COLO668 (cell line): ENCODE measurements at regions not wholly inside any gene's neighbourhood (a gene's known extent, or its start where the extent isn't known, plus 50 kb on each side); places are given as distances from the start of the nearest gene placed in this dataset.

Experiments
- DNase-seq: peaks from one replicate; lab custom pipeline; 2025; ENCODE audit not compliant: unreplicated experiment; lab: John Stamatoyannopoulos, UW

GRCh38 chr20:9923648-9924047, 84.8 kb upstream of the PAK5 start:
- DNase-seq, result no peak

GRCh38 chr20:9920866-9921265, 82.0 kb upstream of the PAK5 start:
- no peak for DNase-seq

GRCh38 chr20:9919271-9920014, 80.6 kb upstream of the PAK5 start:
- no peak for DNase-seq

- no peak for DNase-seq
Measured at GRCh38 chr20:9918348-9918747, 79.5 kb upstream of the PAK5 start.

- no peak for DNase-seq
Measured at GRCh38 chr20:9916761-9917160, 77.9 kb upstream of the PAK5 start.

- DNase-seq, result peak; percentile 11
Measured at GRCh38 chr20:9912858-9913434, 74.1 kb upstream of the PAK5 start.

GRCh38 chr20:9912290-9912689, 73.4 kb upstream of the PAK5 start:
- no peak for DNase-seq

GRCh38 chr20:9911519-9911918, 72.6 kb upstream of the PAK5 start:
- DNase-seq, result no peak

- DNase-seq, result no peak
Measured at GRCh38 chr20:9909167-9909566, 70.3 kb upstream of the PAK5 start.

GRCh38 chr20:9903048-9903655, 64.3 kb upstream of the PAK5 start:
- peak; percentile 18 for DNase-seq

- DNase-seq, result no peak
Measured at GRCh38 chr20:9889270-9889981, 50.5 kb upstream of the PAK5 start.
